ENCODE measurements at regions not wholly inside any gene's neighbourhood (a gene's known extent, or its start where the extent isn't known, plus 50 kb on each side); places are given as distances from the start of the nearest gene placed in this dataset.

- no peaks in the 10 kb centered on the region for H3K4me1 ChIP-seq
- H3K9me3 ChIP-seq: no peaks in the 10 kb centered on the region
- intact Hi-C loops (cut with DNase I; ENCODE audit: low total_unique reads): no loop called here
- H3K27ac ChIP-seq: no peak overlapping the region
- no peak overlapping the region for H3K4me3 ChIP-seq
- TF ChIP-seq, protein P1, sequence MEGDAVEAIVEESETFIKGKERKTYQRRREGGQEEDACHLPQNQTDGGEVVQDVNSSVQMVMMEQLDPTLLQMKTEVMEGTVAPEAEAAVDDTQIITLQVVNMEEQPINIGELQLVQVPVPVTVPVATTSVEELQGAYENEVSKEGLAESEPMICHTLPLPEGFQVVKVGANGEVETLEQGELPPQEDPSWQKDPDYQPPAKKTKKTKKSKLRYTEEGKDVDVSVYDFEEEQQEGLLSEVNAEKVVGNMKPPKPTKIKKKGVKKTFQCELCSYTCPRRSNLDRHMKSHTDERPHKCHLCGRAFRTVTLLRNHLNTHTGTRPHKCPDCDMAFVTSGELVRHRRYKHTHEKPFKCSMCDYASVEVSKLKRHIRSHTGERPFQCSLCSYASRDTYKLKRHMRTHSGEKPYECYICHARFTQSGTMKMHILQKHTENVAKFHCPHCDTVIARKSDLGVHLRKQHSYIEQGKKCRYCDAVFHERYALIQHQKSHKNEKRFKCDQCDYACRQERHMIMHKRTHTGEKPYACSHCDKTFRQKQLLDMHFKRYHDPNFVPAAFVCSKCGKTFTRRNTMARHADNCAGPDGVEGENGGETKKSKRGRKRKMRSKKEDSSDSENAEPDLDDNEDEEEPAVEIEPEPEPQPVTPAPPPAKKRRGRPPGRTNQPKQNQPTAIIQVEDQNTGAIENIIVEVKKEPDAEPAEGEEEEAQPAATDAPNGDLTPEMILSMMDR (IDR thresholded peaks at IDR 0.05): no peak
- TF ChIP-seq POLR2A (IDR thresholded peaks at IDR 0.05): no peak
- WGBS, 2 donors: 93 to 94% methylated on average over 8 of the region's 8 CpGs
- DNase-seq: no peak
- no peaks in the 10 kb centered on the region for H3K27me3 ChIP-seq
- H3K36me3 ChIP-seq (ENCODE audit: low read depth, missing control alignments): no peaks in the 10 kb centered on the region
Measured at GRCh38 chr10:4683838-4684237, 142.2 kb upstream of the AKR1E2 start.

DNA sequence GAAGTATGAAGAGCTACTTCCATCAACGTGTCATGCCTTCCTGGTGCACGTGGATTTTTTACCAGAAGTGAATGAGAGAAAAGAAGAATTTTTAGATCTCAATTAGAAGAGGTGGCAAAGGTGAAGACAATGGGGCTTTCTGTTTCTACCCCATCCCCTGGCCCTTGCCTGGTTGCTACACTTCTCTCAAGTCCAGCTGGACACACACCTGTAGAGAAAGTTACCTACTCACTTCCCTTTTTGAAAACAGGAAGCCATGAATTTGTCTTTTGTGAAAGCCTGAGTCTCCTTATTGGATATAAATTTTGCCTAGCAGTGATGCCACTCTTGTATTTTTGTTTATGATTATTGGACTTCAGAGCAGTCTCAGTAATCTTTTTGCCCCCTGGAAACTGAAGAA, 142.9 kb upstream of the AKR1E2 start:
- Histone ChIP-seq H3K36me3 (ENCODE audit: low read depth, missing control alignments) (no peaks in the 10 kb centered on the region), H3K4me1 (no peaks in the 10 kb centered on the region), H3K4me3 (no peak overlapping the region), H3K27me3 (no peaks in the 10 kb centered on the region), H3K27ac (no peak overlapping the region), H3K9me3 (no peaks in the 10 kb centered on the region)
- intact Hi-C loops (cut with DNase I; ENCODE audit: low total_unique reads): no loop called here
- no peak for DNase-seq
- WGBS, 2 donors: 83 to 90% methylated on average over 2 of the region's 2 CpGs
- TF ChIP-seq, protein P1 (IDR thresholded peaks at IDR 0.05): no peak
- TF ChIP-seq POLR2A (IDR thresholded peaks at IDR 0.05): no peak

GRCh38 chr10:4678951-4679671, 146.9 kb upstream of the AKR1E2 start:
- H3K27ac ChIP-seq: no peak overlapping the region
- H3K9me3 ChIP-seq: no peaks in the 10 kb centered on the region
- H3K4me1 ChIP-seq: no peaks in the 10 kb centered on the region
- DNase-seq: peak; percentile 31
- TF ChIP-seq, protein P1 (IDR thresholded peaks at IDR 0.05): no peak
- no peak for TF ChIP-seq POLR2A (IDR thresholded peaks at IDR 0.05)
- WGBS, 2 donors: 64 to 72% methylated on average over 11 of the region's 11 CpGs
- H3K36me3 ChIP-seq (ENCODE audit: low read depth, missing control alignments): no peaks in the 10 kb centered on the region
- intact Hi-C loops (cut with DNase I; ENCODE audit: low total_unique reads): no loop called here
- no peak overlapping the region for H3K4me3 ChIP-seq
- no peaks in the 10 kb centered on the region for H3K27me3 ChIP-seq

DNA sequence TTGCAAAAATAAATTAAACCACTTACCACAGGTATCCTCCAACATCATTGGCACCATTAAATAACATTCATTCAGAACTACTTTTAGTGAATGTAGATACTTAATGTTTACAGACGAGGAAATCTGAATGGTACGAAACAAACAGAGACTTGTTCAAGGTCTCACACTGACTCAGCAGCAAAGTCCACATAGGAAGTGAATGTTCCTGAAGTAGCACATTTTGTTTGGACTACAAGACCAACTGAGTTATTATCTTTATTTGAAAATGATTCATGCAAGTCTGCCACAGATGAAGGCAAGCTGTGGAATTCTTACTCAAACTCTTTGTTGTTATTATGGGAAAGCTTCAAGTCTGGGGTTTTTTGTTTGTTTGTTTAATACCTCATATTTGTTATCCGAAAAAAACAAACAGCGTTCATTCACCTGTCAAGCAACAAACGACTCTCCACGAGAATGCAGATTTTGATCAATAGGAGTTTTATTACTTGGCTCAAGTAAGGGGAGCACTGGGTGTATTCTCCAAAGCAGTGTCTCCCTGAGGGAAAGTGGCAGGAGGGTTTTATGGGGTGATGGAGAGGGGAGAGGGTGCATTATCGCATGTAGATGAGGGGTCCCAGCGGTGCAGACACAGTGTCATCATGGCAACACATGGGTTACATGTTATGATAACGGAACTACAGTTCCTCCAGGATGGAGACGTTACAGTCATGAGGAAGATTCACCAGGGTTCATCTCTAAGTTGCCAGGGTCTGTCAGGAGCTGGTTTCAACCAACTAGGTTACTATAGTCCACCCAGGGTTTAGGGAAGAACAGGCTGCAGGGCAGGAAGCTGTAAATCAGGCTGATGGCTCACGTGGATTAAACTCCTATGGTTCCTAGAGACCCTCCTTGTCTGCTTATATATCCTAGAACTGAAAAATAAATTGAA, 147.7 kb upstream of the AKR1E2 start:
- Histone ChIP-seq H3K9me3 (no peaks in the 10 kb centered on the region), H3K36me3 (ENCODE audit: low read depth, missing control alignments) (no peaks in the 10 kb centered on the region), H3K4me3 (no peak overlapping the region), H3K4me1 (no peaks in the 10 kb centered on the region), H3K27me3 (no peaks in the 10 kb centered on the region), H3K27ac (no peak overlapping the region)
- DNase-seq: no peak
- TF ChIP-seq, protein P1 (IDR thresholded peaks at IDR 0.05): no peak
- no peak for TF ChIP-seq POLR2A (IDR thresholded peaks at IDR 0.05)
- 58 to 66% methylated on average over 11 of the region's 11 CpGs for WGBS, 2 donors
- intact Hi-C loops (cut with DNase I; ENCODE audit: low total_unique reads): no loop called here

Data from testis (tissue), 2 donors.